ENCODE measurements at regions not wholly inside any gene's neighbourhood (a gene's known extent, or its start where the extent isn't known, plus 50 kb on each side); places are given as distances from the start of the nearest gene placed in this dataset.

DNA sequence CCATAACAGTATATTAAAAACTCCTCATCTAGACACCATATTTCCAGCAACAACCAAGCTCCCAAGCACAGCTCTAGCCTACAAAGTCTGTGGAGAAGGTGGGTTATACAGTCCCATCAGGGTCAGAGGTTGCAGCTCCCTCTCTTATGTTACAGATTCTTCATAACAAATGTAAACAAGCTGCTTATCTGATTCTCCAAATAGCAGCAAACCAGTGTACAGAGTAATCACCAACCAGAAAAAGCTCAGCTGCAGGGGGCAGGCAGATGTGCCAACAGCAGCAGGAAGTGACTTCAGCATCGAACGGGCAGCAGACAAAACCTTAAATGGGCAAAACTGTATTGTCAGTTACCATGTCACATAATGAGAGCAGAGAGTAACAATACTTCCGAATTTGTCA is 52.9 kb upstream of the NABP1 start:
- H3K4me1 ChIP-seq (ENCODE audit: control insufficient read depth, extremely low read depth, insufficient read depth, low read length) = peaks cover 18% of the 10 kb centered on the region
- H3K27me3 ChIP-seq (ENCODE audit: control insufficient read depth, insufficient read depth, low read length) = no peaks in the 10 kb centered on the region
- no peak for TF ChIP-seq EZH2 (IDR thresholded peaks at IDR 0.05; ENCODE audit: low read length, missing control alignments)
- TF ChIP-seq, protein P1, sequence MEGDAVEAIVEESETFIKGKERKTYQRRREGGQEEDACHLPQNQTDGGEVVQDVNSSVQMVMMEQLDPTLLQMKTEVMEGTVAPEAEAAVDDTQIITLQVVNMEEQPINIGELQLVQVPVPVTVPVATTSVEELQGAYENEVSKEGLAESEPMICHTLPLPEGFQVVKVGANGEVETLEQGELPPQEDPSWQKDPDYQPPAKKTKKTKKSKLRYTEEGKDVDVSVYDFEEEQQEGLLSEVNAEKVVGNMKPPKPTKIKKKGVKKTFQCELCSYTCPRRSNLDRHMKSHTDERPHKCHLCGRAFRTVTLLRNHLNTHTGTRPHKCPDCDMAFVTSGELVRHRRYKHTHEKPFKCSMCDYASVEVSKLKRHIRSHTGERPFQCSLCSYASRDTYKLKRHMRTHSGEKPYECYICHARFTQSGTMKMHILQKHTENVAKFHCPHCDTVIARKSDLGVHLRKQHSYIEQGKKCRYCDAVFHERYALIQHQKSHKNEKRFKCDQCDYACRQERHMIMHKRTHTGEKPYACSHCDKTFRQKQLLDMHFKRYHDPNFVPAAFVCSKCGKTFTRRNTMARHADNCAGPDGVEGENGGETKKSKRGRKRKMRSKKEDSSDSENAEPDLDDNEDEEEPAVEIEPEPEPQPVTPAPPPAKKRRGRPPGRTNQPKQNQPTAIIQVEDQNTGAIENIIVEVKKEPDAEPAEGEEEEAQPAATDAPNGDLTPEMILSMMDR (conservative IDR thresholded peaks at IDR 0.05 in 1 of 2, IDR thresholded peaks at IDR 0.05 in 1 of 2; ENCODE audit: low read depth in 1 of 2, low read length in 2 of 2) = no peak

DNA sequence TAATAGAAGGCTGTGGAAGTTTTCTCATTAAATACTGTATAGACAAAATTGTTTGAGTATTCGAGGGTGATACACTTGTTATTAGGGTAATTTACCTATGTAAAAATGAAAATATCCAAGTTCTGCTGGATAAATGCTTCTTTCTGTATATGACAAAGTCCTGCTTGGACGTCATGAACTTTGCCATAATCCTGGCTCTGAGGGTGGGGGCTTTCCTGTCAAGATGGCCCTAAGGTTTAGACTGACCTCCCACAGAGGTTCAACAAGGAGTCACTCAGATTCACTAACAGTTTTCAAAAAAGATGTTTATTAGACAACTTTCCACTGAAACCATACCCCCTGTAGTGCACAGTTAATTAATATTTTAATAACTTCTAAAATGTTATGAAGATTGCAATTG is 52.5 kb upstream of the NABP1 start:
- Histone ChIP-seq H4K20me1 (ENCODE audit: control insufficient read depth, extremely low read depth, insufficient read depth, low read length) (no peaks in the 10 kb centered on the region), H3K9me3 (ENCODE audit: control insufficient read depth, insufficient read depth, low read depth, low read length) (no peaks in the 10 kb centered on the region), H3K4me3 (replicated peaks in 1 of 4; ENCODE audit: control extremely low read depth in 1 of 4, insufficient read depth in 1 of 4, low read depth in 3 of 4, low read length in 4 of 4) (no peak overlapping the region), H3K4me2 (ENCODE audit: extremely low read depth, insufficient read depth, low read length) (no peak overlapping the region), H3K27me3 (ENCODE audit: control insufficient read depth, insufficient read depth, low read length) (no peaks in the 10 kb centered on the region), H3K4me1 (ENCODE audit: control insufficient read depth, extremely low read depth, insufficient read depth, low read length) (peaks cover 17% of the 10 kb centered on the region), H3K36me3 (ENCODE audit: control insufficient read depth, insufficient read depth, low read length) (no peaks in the 10 kb centered on the region), H3K9ac (ENCODE audit: insufficient read depth, low read length) (no peak overlapping the region), H3K79me2 (ENCODE audit: control insufficient read depth, insufficient read depth, low read length) (no peaks in the 10 kb centered on the region), H3K27ac (ENCODE audit: insufficient read depth, low read length) (no peak overlapping the region), H2AFZ (ENCODE audit: low read length) (no peak overlapping the region)
- TF ChIP-seq EZH2 (IDR thresholded peaks at IDR 0.05; ENCODE audit: low read length, missing control alignments) = no peak
- TF ChIP-seq, protein P1 (conservative IDR thresholded peaks at IDR 0.05 in 1 of 2, IDR thresholded peaks at IDR 0.05 in 1 of 2; ENCODE audit: low read depth in 1 of 2, low read length in 2 of 2) = no peak
- DNase-seq (ENCODE audit: low read depth in 2 of 2) = no peak

More for the DNA sequence above, 52.9 kb upstream of the NABP1 start:
- peak; percentile 40 to 45 for DNase-seq (ENCODE audit: low read depth in 2 of 2)
- H3K27ac ChIP-seq (ENCODE audit: insufficient read depth, low read length) = no peak overlapping the region
- H3K79me2 ChIP-seq (ENCODE audit: control insufficient read depth, insufficient read depth, low read length) = no peaks in the 10 kb centered on the region
- no peak overlapping the region for H3K4me3 ChIP-seq (replicated peaks in 1 of 4; ENCODE audit: control extremely low read depth in 1 of 4, insufficient read depth in 1 of 4, low read depth in 3 of 4, low read length in 4 of 4)
- H3K9ac ChIP-seq (ENCODE audit: insufficient read depth, low read length) = no peak overlapping the region
- H3K36me3 ChIP-seq (ENCODE audit: control insufficient read depth, insufficient read depth, low read length) = no peaks in the 10 kb centered on the region
- no peak overlapping the region for H3K4me2 ChIP-seq (ENCODE audit: extremely low read depth, insufficient read depth, low read length)
- H2AFZ ChIP-seq (ENCODE audit: low read length) = no peak overlapping the region
- no peaks in the 10 kb centered on the region for H4K20me1 ChIP-seq (ENCODE audit: control insufficient read depth, extremely low read depth, insufficient read depth, low read length)
- H3K9me3 ChIP-seq (ENCODE audit: control insufficient read depth, insufficient read depth, low read depth, low read length) = no peaks in the 10 kb centered on the region

- TF ChIP-seq EZH2 (IDR thresholded peaks at IDR 0.05; ENCODE audit: low read length, missing control alignments) = no peak
- TF ChIP-seq, protein P1 (conservative IDR thresholded peaks at IDR 0.05 in 1 of 2, IDR thresholded peaks at IDR 0.05 in 1 of 2; ENCODE audit: low read depth in 1 of 2, low read length in 2 of 2) = no peak
- Histone ChIP-seq H3K36me3 (ENCODE audit: control insufficient read depth, insufficient read depth, low read length) (no peaks in the 10 kb centered on the region), H3K4me2 (ENCODE audit: extremely low read depth, insufficient read depth, low read length) (no peak overlapping the region), H3K9me3 (ENCODE audit: control insufficient read depth, insufficient read depth, low read depth, low read length) (no peaks in the 10 kb centered on the region), H3K9ac (ENCODE audit: insufficient read depth, low read length) (no peak overlapping the region), H3K27me3 (ENCODE audit: control insufficient read depth, insufficient read depth, low read length) (no peaks in the 10 kb centered on the region), H3K4me1 (ENCODE audit: control insufficient read depth, extremely low read depth, insufficient read depth, low read length) (peaks cover 17% of the 10 kb centered on the region), H2AFZ (ENCODE audit: low read length) (no peak overlapping the region), H3K4me3 (replicated peaks in 1 of 4; ENCODE audit: control extremely low read depth in 1 of 4, insufficient read depth in 1 of 4, low read depth in 3 of 4, low read length in 4 of 4) (no peak overlapping the region), H4K20me1 (ENCODE audit: control insufficient read depth, extremely low read depth, insufficient read depth, low read length) (no peaks in the 10 kb centered on the region), H3K27ac (ENCODE audit: insufficient read depth, low read length) (peak overlapping the region; percentile 10), H3K79me2 (ENCODE audit: control insufficient read depth, insufficient read depth, low read length) (no peaks in the 10 kb centered on the region)
- DNase-seq (ENCODE audit: low read depth in 2 of 2) = peak; percentile 65 to 87
Measured at GRCh38 chr2:191626497-191627151, 51.3 kb upstream of the NABP1 start.
